ENCODE measurements at regions not wholly inside any gene's neighbourhood (a gene's known extent, or its start where the extent isn't known, plus 50 kb on each side); places are given as distances from the start of the nearest gene placed in this dataset.

DNA sequence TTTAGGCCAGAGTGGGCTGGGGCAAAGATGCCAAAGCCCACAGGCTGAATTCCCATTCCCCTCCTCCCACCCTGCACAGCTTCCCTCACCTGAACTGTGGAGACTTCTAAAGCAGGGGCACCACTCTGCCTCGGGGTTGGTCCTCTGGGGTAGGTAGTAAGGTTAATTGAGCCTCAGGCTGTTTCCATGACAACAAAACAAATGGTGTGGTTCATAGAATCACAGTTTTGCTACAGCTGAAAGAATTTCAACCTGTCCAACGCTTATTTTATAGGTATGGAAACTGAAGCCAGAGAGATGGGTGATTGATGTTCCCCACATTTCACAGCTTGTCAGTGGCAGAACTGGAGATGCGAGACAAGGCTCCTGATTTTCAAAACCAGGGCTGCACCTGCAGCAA lies 109.5 kb downstream of the SNX19 start:
- Histone ChIP-seq H3K9me3 (ENCODE audit: control insufficient read depth, low read length) (no peaks in the 10 kb centered on the region), H3K27me3 (ENCODE audit: control insufficient read depth, insufficient read depth, low read length, poor library complexity, severe bottlenecking) (no peaks in the 10 kb centered on the region), H3K36me3 (ENCODE audit: control insufficient read depth, insufficient read depth, low read length) (no peaks in the 10 kb centered on the region), H3K27ac (ENCODE audit: insufficient read depth, low read depth, low read length, poor library complexity, severe bottlenecking) (no peak overlapping the region), H3K4me1 (ENCODE audit: control insufficient read depth, insufficient read depth, low read length) (no peaks in the 10 kb centered on the region), H3K4me3 (ENCODE audit: insufficient read depth, low read depth, low read length) (no peak overlapping the region)
- WGBS, 2 experiments, result 86 to 89% methylated on average over 3 of the region's 3 CpGs

DNA sequence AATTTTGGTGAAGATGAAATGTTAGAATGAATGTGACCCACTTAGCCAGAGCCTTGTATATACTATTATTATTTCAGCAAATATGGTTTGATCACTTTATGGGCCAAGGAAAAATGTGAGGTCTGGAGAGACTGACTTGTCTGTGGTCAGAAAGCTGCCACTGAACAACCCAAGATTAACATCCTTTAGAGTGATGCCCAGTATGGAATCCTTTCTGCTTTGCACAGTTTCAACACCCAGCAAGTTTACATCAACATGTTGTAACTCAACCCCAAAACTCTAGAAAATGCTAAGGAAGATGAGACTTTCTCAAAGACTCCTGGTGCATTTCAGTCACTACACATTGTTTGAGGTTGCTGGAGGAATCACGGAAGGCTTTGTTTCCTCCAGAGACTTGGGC lies 107.7 kb downstream of the SNX19 start:
- Histone ChIP-seq H3K27me3 (ENCODE audit: control insufficient read depth, insufficient read depth, low read length, poor library complexity, severe bottlenecking) (no peaks in the 10 kb centered on the region), H3K27ac (ENCODE audit: insufficient read depth, low read depth, low read length, poor library complexity, severe bottlenecking) (no peak overlapping the region), H3K4me3 (ENCODE audit: insufficient read depth, low read depth, low read length) (no peak overlapping the region), H3K36me3 (ENCODE audit: control insufficient read depth, insufficient read depth, low read length) (no peaks in the 10 kb centered on the region), H3K4me1 (ENCODE audit: control insufficient read depth, insufficient read depth, low read length) (no peaks in the 10 kb centered on the region), H3K9me3 (ENCODE audit: control insufficient read depth, low read length) (no peaks in the 10 kb centered on the region)
- WGBS, 2 experiments, result 83 to 95% methylated on average over 1 of the region's 1 CpG

DNA sequence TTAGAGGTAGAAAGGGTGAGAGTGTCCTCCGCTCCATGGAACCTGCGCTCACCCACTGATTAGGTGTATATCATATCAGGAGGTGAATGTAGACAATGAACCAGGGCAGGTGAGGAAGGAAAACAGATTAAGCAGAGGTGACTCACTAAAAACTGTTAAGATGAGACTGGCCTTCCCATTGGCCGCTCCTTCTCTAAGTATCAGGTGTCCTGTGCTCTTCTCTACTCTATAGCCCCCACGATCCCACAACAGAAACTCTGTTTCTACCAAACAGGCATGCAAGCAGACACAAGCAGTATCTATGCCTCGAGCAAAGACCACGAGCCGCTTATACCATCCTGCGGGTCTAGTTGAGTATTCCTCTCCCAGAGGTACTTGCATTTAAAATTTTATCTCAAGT lies 103.1 kb downstream of the SNX19 start:
- no peak overlapping the region for H3K27ac ChIP-seq (ENCODE audit: insufficient read depth, low read depth, low read length, poor library complexity, severe bottlenecking)
- H3K4me1 ChIP-seq (ENCODE audit: control insufficient read depth, insufficient read depth, low read length), result peaks cover 6% of the 10 kb centered on the region
- no peaks in the 10 kb centered on the region for H3K36me3 ChIP-seq (ENCODE audit: control insufficient read depth, insufficient read depth, low read length)
- H3K9me3 ChIP-seq (ENCODE audit: control insufficient read depth, low read length), result no peaks in the 10 kb centered on the region
- H3K4me3 ChIP-seq (ENCODE audit: insufficient read depth, low read depth, low read length), result no peak overlapping the region
- H3K27me3 ChIP-seq (ENCODE audit: control insufficient read depth, insufficient read depth, low read length, poor library complexity, severe bottlenecking), result no peaks in the 10 kb centered on the region
- WGBS, 2 experiments, result 92 to 94% methylated on average over 8 of the region's 8 CpGs

DNA sequence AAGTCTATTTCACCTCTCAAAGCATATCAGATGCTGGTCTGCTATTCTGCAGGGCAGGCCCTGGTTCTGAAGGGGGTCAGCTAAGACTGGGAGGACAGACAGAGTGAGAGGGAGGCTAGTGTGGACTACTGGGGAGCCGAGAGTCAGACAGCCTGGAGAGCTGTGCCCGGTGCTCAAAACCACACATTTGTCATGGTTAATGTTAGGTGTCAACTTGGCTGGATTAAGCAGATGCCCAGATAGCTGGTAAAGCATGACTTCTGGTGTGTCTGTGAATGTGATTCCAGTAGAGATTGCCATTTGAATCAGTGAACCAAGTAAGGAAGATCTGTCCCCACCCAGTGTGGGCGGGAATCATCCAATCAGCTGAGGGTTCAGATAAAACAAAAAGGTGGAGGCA lies 102.6 kb downstream of the SNX19 start:
- Histone ChIP-seq H3K27me3 (ENCODE audit: control insufficient read depth, insufficient read depth, low read length, poor library complexity, severe bottlenecking) (no peaks in the 10 kb centered on the region), H3K36me3 (ENCODE audit: control insufficient read depth, insufficient read depth, low read length) (no peaks in the 10 kb centered on the region), H3K27ac (ENCODE audit: insufficient read depth, low read depth, low read length, poor library complexity, severe bottlenecking) (no peak overlapping the region), H3K4me1 (ENCODE audit: control insufficient read depth, insufficient read depth, low read length) (peaks cover 6% of the 10 kb centered on the region), H3K4me3 (ENCODE audit: insufficient read depth, low read depth, low read length) (no peak overlapping the region), H3K9me3 (ENCODE audit: control insufficient read depth, low read length) (no peaks in the 10 kb centered on the region)
- WGBS, 2 experiments, result 89 to 91% methylated on average over 3 of the region's 3 CpGs

GRCh38 chr11:130814440-130815096 lies 101.7 kb downstream of the SNX19 start:
- Histone ChIP-seq H3K9me3 (ENCODE audit: control insufficient read depth, low read length) (no peaks in the 10 kb centered on the region), H3K27ac (ENCODE audit: insufficient read depth, low read depth, low read length, poor library complexity, severe bottlenecking) (no peak overlapping the region), H3K27me3 (ENCODE audit: control insufficient read depth, insufficient read depth, low read length, poor library complexity, severe bottlenecking) (no peaks in the 10 kb centered on the region), H3K36me3 (ENCODE audit: control insufficient read depth, insufficient read depth, low read length) (no peaks in the 10 kb centered on the region), H3K4me3 (ENCODE audit: insufficient read depth, low read depth, low read length) (no peak overlapping the region), H3K4me1 (ENCODE audit: control insufficient read depth, insufficient read depth, low read length) (peaks cover 6% of the 10 kb centered on the region)
- WGBS, 2 experiments, result 88 to 93% methylated on average over 3 to 4 of the region's 4 CpGs

DNA sequence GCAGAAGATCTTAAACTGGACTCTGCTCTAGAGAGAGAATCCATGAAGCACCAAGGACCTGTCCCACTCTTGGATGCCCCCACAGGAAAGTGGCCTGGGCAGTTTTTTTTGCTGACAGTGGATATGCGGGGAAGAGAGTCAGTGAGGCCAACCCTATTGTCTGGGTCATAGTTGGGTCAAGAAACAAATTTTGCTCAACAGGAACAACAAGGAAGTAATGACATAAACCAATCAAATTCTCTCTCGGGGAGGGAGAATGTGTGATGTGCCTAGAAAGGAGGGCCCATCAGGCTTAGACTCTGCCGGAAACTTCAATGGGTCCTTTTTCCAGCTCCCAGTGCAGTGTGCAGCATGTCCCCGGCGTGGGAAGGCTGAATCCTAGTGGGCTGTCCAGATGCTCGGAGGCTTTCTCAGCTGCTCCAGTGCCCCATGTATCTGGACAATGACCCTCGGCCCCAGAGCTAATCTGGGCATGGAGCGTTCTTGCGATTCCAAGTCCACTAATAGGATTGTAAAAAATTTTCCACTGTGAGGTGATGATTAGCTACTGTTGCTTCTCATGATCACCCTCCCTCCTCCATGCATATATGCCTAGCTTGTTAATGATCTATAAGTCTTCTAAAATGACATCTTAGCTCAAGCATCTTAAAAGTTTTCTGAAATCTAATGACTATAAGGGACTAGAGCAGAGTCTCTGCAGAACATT lies 101.0 kb downstream of the SNX19 start:
- Histone ChIP-seq H3K9me3 (ENCODE audit: control insufficient read depth, low read length) (no peaks in the 10 kb centered on the region), H3K27me3 (ENCODE audit: control insufficient read depth, insufficient read depth, low read length, poor library complexity, severe bottlenecking) (no peaks in the 10 kb centered on the region), H3K4me3 (ENCODE audit: insufficient read depth, low read depth, low read length) (no peak overlapping the region), H3K27ac (ENCODE audit: insufficient read depth, low read depth, low read length, poor library complexity, severe bottlenecking) (no peak overlapping the region), H3K4me1 (ENCODE audit: control insufficient read depth, insufficient read depth, low read length) (peaks cover 6% of the 10 kb centered on the region), H3K36me3 (ENCODE audit: control insufficient read depth, insufficient read depth, low read length) (no peaks in the 10 kb centered on the region)
- 93 to 97% methylated on average over 9 of the region's 9 CpGs for WGBS, 2 experiments

DNA sequence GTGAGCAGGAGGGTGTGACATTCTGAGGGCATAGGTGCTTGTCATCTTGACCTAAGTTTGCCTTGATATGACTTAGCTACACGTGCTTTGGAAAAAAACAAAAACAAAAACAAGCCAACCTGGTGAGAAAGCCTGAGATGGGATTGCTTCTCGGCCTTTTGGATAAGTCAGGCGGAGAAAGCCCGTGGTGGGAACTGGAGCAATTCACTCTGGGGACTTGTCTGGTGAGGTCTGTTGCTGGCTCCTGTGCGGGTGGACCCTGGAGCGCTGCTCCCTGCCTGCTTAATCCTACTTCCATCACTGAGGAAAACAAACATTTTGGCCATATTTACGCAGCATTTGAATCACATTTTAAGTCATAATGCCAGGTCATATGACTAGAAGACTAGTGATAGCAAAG lies 100.3 kb downstream of the SNX19 start:
- Histone ChIP-seq H3K4me1 (ENCODE audit: control insufficient read depth, insufficient read depth, low read length) (peaks cover 6% of the 10 kb centered on the region), H3K27me3 (ENCODE audit: control insufficient read depth, insufficient read depth, low read length, poor library complexity, severe bottlenecking) (no peaks in the 10 kb centered on the region), H3K4me3 (ENCODE audit: insufficient read depth, low read depth, low read length) (no peak overlapping the region), H3K27ac (ENCODE audit: insufficient read depth, low read depth, low read length, poor library complexity, severe bottlenecking) (no peak overlapping the region), H3K9me3 (ENCODE audit: control insufficient read depth, low read length) (no peaks in the 10 kb centered on the region), H3K36me3 (ENCODE audit: control insufficient read depth, insufficient read depth, low read length) (no peaks in the 10 kb centered on the region)
- WGBS, 2 experiments, result 95% methylated on average over 7 of the region's 7 CpGs

- peaks cover 6% of the 10 kb centered on the region for H3K4me1 ChIP-seq (ENCODE audit: control insufficient read depth, insufficient read depth, low read length)
- WGBS, 2 experiments, result 82 to 88% methylated on average over 15 of the region's 15 CpGs
- H3K36me3 ChIP-seq (ENCODE audit: control insufficient read depth, insufficient read depth, low read length), result no peaks in the 10 kb centered on the region
- H3K27me3 ChIP-seq (ENCODE audit: control insufficient read depth, insufficient read depth, low read length, poor library complexity, severe bottlenecking), result no peaks in the 10 kb centered on the region
- H3K27ac ChIP-seq (ENCODE audit: insufficient read depth, low read depth, low read length, poor library complexity, severe bottlenecking), result no peak overlapping the region
- H3K4me3 ChIP-seq (ENCODE audit: insufficient read depth, low read depth, low read length), result no peak overlapping the region
- no peaks in the 10 kb centered on the region for H3K9me3 ChIP-seq (ENCODE audit: control insufficient read depth, low read length)
Measured at GRCh38 chr11:130816546-130817329, 99.5 kb downstream of the SNX19 start.

DNA sequence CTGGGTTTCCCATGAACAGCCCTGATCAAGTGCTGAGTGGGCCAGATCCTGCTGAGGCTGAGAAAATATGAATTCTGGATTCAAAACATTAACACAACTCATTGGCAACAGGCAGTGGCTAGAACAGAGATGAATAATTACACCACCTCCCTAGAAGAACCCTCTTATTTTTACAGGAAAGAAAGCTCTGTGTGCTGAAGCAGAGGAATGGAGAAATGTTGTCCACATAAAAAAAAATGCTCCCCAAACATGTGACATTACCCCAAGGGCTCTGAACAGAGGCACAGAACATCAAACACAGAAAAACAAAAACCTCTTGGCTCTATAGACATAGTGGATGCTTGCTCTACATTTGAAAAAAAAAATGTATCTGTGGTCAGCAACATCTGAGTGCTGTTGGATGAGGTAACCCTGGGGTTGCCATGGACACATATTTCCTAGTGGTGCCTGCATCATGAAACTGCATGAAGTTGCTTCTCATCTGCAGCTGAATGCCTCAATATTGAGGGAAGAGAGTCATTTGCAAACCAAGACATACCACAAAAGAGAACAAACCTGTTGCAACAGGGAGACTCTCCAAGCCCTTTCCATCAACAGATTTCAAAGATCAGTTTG lies 98.8 kb downstream of the SNX19 start:
- peaks cover 6% of the 10 kb centered on the region for H3K4me1 ChIP-seq (ENCODE audit: control insufficient read depth, insufficient read depth, low read length)
- no peaks in the 10 kb centered on the region for H3K27me3 ChIP-seq (ENCODE audit: control insufficient read depth, insufficient read depth, low read length, poor library complexity, severe bottlenecking)
- H3K36me3 ChIP-seq (ENCODE audit: control insufficient read depth, insufficient read depth, low read length), result no peaks in the 10 kb centered on the region
- H3K27ac ChIP-seq (ENCODE audit: insufficient read depth, low read depth, low read length, poor library complexity, severe bottlenecking), result no peak overlapping the region
- no peaks in the 10 kb centered on the region for H3K9me3 ChIP-seq (ENCODE audit: control insufficient read depth, low read length)
- H3K4me3 ChIP-seq (ENCODE audit: insufficient read depth, low read depth, low read length), result no peak overlapping the region

DNA sequence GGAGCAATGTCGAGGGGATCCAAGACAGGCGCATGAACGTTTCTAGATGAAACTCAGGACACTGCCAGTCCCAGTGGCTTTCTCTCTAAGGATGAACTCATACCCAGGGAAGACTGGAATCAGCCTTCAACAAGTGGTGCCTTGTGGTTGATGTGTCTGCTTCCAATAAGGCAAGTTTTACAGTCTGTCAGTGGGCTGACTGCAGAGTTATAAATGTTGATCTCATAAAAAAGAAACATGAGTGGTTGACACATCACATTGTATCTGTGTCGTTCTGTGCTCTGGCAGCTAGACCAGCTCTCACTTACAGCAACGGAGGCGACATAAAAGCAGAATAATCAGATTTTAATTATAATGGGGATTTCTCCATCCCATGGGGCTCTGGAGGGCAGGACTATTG lies 96.7 kb downstream of the SNX19 start:
- 87 to 90% methylated on average over 6 of the region's 6 CpGs for WGBS, 2 experiments
- H3K27me3 ChIP-seq (ENCODE audit: control insufficient read depth, insufficient read depth, low read length, poor library complexity, severe bottlenecking), result no peaks in the 10 kb centered on the region
- H3K4me1 ChIP-seq (ENCODE audit: control insufficient read depth, insufficient read depth, low read length), result peaks cover 8% of the 10 kb centered on the region
- H3K36me3 ChIP-seq (ENCODE audit: control insufficient read depth, insufficient read depth, low read length), result no peaks in the 10 kb centered on the region
- no peaks in the 10 kb centered on the region for H3K9me3 ChIP-seq (ENCODE audit: control insufficient read depth, low read length)
- H3K4me3 ChIP-seq (ENCODE audit: insufficient read depth, low read depth, low read length), result no peak overlapping the region
- H3K27ac ChIP-seq (ENCODE audit: insufficient read depth, low read depth, low read length, poor library complexity, severe bottlenecking), result no peak overlapping the region

All from ectodermal cell (in vitro differentiated cells).